D721Med (cell line): ENCODE measurements at regions not wholly inside any gene's neighbourhood (a gene's known extent, or its start where the extent isn't known, plus 50 kb on each side); places are given as distances from the start of the nearest gene placed in this dataset.

ENCODE experiments used
- DNase-seq: peaks from one replicate; pipeline ENCODE4 v3.0.0; 2011; ENCODE audit warnings: low spot score; ENCODE audit not compliant: insufficient read length
- FAIRE-seq: peaks from 2 replicates; lab custom pipeline; 2011; peaks lifted over from hg19 to GRCh38; lab: Jason Lieb, UNC
- TF ChIP-seq, protein P1 (sequence below): IDR thresholded peaks from 2 replicates; pipeline ENCODE4 v1.5.1; 2012; ENCODE audit warnings: mild to moderate bottlenecking, control low read depth; ENCODE audit not compliant: insufficient read depth; ENCODE audit errors: missing control alignments

- FAIRE-seq = no peak
These were observed 219.1 kb upstream of the KLF6 start for GRCh38 chr10:4004144-4004543.

GRCh38 chr10:4003348-4003973 is 218.5 kb upstream of the KLF6 start:
- DNase-seq (no peak), FAIRE-seq (no peak)
- TF ChIP-seq, protein P1, sequence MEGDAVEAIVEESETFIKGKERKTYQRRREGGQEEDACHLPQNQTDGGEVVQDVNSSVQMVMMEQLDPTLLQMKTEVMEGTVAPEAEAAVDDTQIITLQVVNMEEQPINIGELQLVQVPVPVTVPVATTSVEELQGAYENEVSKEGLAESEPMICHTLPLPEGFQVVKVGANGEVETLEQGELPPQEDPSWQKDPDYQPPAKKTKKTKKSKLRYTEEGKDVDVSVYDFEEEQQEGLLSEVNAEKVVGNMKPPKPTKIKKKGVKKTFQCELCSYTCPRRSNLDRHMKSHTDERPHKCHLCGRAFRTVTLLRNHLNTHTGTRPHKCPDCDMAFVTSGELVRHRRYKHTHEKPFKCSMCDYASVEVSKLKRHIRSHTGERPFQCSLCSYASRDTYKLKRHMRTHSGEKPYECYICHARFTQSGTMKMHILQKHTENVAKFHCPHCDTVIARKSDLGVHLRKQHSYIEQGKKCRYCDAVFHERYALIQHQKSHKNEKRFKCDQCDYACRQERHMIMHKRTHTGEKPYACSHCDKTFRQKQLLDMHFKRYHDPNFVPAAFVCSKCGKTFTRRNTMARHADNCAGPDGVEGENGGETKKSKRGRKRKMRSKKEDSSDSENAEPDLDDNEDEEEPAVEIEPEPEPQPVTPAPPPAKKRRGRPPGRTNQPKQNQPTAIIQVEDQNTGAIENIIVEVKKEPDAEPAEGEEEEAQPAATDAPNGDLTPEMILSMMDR = no peak

More at GRCh38 chr10:4004144-4004543, 219.1 kb upstream of the KLF6 start:
- TF ChIP-seq, protein P1 = no peak
- no peak for DNase-seq

- FAIRE-seq (no peak), DNase-seq (no peak)
- TF ChIP-seq, protein P1 = no peak
These were observed 216.8 kb upstream of the KLF6 start for GRCh38 chr10:4001811-4002210.

DNA sequence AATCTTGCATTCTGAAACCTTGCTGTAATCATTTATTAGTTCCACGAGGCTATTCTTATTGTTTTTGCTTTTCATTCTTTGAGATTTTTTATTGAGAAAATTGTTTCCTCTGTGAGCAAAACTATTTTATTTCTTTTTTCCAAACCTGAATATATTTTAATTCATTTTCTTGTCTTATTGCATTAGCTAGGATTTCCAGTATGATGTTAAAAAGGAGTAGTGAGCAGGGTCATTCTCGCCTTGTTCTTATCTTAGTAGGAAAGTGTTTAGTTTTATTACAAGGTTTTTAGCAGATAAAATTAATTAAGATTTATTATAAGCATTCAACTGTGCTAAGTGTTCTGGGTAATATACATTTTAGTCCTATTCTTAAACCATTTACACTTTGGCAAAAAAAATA is 214.6 kb upstream of the KLF6 start:
- FAIRE-seq = no peak
- TF ChIP-seq, protein P1 = no peak
- no peak for DNase-seq

DNA sequence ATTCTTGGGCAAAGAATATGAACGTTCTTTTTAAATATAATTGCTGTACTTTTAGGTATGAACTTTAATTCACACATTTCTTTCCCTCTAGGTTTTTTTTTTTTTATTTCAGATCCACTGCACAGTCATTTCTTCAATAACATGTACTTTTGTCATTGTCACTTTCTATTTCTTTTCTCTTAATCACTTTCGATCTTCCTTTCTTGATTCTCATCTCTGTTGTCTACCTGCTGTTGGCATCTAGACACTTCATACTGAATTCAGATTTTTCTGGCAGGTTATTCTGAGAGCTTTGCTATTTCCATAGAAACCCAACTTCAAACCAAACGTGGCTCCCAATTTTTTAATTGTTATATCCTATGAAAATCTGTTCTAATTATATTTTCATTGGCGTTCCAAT is 211.7 kb upstream of the KLF6 start:
- TF ChIP-seq, protein P1 = no peak
- no peak for FAIRE-seq
- DNase-seq = no peak

GRCh38 chr10:3995302-3996210 is 210.5 kb upstream of the KLF6 start:
- FAIRE-seq (no peak), DNase-seq (no peak)
- TF ChIP-seq, protein P1 = no peak
